GM15510 (cell line): ENCODE measurements at regions not wholly inside any gene's neighbourhood (a gene's known extent, or its start where the extent isn't known, plus 50 kb on each side); places are given as distances from the start of the nearest gene placed in this dataset.

Source experiments
- POLR2A ChIP-seq: IDR thresholded peaks from 3 replicates; pipeline ENCODE4 v1.6.1; 2011; ENCODE audit warnings: borderline replicate concordance; ENCODE audit not compliant: insufficient read length; ENCODE audit errors: extremely low read depth

- TF ChIP-seq POLR2A, result no peak
Observed at GRCh38 chr5:89080467-89081116, 197.6 kb upstream of the MEF2C start.

DNA sequence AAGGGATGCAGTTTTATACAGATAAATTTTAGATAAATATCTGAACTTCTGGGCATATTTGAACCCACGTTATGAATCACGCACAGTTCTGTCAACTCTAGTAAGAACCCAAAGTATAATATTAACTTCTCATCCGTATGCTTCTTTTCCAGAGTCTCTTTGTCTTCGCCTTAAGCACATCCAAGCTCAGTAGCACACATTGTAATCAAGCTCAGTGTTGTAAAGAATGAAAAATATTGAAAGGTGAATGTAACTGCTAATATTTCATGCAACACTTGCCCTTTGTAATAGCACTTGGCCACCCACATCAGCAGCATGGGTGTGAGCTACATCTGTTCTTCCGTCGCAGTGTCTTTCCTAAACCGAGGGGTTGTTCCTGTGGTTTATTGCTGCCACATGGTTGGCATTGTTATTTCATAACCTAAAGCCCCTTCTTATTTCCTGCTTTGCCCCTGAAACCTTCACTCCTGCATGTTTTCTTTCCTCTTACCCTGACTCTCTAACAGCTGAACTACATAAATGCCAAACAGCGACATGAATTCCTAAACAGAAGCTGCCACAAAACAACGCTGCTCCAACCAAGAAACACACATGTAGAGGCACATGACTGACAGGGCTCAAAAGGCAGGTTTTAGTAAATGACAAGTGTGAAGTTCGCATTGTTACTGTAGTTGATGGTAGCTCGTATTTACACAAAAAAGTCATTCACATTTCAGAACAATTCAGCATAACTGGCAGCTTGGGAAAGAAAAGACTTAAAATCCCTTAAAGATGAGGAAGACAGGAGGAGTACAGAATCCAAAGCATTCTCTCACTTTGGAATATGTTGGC is 190.1 kb upstream of the MEF2C start:
- no peak for TF ChIP-seq POLR2A

DNA sequence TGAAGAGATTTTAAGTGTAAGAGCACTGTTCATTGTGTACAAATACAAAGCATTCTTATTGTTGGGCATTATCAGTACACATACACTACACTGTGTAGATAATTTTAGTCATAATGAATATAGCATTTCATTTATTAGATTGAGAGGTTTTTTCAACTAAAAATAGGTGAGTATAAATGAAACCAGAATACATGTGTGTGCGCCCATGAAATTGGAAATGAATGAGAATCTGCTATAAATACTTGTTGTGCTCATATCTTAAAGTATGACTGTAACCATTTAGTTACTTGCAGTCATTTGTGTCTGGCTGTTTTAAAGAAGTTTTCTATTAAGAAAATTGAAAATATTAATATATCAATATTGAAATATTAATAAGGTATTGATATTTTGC is 189.0 kb upstream of the MEF2C start:
- no peak for TF ChIP-seq POLR2A

DNA sequence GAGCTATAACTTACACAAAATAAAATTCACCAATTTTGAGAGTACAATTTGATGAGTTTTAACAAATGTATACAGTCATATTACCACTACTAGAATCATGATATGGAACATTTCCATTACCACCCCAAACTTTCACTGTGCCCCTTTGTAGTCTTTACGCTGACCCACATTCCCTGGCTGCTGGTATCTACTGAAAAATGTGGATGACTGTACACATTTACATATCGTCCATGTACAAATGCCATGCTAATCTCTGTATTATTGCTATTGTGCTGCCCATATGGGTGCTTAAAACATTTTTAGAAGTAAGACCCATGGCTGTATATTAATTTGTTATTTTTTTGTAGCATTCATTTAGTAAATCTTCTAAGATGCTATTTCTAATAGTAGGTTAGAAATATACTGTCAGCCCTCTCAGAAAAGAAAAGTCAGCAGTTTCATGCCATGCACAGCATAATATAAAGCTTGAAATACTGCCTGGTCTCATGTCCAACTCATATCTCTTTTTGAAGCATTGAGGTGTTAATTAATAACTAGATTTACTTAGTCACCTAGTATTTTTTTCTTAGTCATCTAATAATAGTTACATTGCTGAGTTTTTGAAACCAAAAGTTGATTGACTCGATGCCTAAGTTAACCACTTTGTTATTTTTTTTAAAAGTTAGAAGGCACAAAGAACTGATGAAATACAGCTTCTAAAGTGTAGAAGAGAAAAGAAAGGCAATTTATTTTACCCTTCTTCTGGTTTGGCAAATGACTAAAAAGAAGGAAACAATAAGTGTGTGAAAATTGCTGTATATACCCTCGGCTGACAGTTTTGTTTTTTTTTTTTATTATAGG is 188.3 kb upstream of the MEF2C start:
- TF ChIP-seq POLR2A, result no peak

- TF ChIP-seq POLR2A, result no peak
Observed at GRCh38 chr5:89069591-89069990, 186.6 kb upstream of the MEF2C start.

- TF ChIP-seq POLR2A, result no peak
Observed at GRCh38 chr5:89067362-89067761, 184.4 kb upstream of the MEF2C start.

- no peak for TF ChIP-seq POLR2A
Observed at GRCh38 chr5:89065919-89066318, 182.9 kb upstream of the MEF2C start.

DNA sequence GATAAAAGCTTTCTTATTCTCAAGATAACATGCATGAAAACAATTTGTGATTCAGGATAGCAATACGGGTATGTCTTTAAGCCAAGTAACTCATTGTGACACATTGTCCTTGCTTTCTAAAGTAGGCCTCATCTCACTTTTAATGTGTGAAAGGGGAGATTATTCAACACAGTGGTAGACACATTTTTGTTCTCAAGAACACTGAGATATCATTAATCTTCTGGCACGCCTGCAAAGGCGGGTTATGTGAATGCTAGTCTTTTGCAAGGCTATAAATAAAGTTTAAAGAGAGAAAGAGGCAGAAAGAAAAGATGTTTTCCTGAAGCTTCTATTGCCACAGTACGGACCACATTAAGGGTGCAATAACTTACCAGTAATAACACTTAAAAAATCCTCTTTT is 181.8 kb upstream of the MEF2C start:
- no peak for TF ChIP-seq POLR2A

DNA sequence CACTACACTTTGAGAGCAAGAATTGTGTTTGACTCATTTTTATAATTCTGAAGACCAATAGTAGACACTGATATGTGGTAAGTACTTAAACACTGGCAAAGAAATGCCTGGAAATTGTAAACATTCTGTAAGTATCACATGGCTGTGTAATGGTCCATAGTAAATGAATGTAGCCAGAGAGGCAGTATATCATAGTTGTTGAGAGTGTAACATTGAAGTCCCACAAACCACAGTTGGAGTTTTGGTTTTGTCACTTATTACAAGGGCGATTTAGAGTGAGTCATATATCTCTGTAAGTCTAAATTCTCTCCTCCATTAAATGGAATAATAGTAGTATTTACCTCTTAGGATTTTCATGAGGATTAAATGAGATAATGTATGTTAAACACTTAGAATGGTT is 181.1 kb upstream of the MEF2C start:
- no peak for TF ChIP-seq POLR2A

DNA sequence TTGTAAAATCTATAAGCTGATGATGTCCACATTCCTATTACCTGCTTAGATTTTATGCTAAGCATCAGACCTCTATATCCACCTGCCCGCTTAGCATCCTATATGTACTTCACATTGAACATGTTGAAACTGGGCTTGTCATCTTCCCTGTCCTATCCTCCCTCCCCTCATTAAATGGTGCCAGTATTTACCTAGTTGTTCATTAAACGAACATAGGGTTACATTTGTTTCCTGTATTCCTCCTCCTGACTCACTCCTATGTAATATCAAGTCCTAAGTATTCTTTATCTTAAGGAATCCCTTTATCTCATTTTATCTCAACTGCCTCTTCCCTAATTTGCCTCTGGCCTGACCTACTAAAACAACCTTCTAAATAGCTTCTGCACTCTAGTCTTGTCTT is 177.8 kb upstream of the MEF2C start:
- no peak for TF ChIP-seq POLR2A

DNA sequence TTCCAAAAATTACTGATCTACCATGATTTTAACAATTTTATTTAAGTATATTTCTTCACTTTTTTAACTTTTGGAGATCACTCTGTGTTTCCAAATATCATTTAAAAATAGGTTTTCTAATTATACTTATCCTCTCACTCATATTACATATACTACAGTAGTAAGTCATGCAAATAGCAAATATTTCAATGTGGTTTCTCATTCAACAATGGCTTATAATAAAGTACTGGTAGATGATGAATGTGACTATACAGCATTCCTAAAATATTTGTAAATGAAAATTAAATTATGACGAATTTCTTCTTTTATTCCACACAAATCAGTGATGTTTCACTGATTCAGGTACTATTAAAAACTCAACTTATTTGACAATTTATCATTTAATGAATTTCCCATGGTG is 176.3 kb upstream of the MEF2C start:
- TF ChIP-seq POLR2A, result no peak

GRCh38 chr5:89055695-89056085 is 172.7 kb upstream of the MEF2C start:
- no peak for TF ChIP-seq POLR2A

- TF ChIP-seq POLR2A, result no peak
Observed at GRCh38 chr5:89055015-89055694, 172.2 kb upstream of the MEF2C start.

- no peak for TF ChIP-seq POLR2A
Observed at GRCh38 chr5:89053547-89053946, 170.6 kb upstream of the MEF2C start.

- no peak for TF ChIP-seq POLR2A
Observed at GRCh38 chr5:89047571-89047970, 164.6 kb upstream of the MEF2C start.
